Heart right ventricle (tissue), 16 donors: ENCODE measurements at regions not wholly inside any gene's neighbourhood (a gene's known extent, or its start where the extent isn't known, plus 50 kb on each side); places are given as distances from the start of the nearest gene placed in this dataset.

Source experiments
- ATAC-seq, 8 donors: fragments of 200-7000 bp; cut with Tn5 transposase; one replicate each; pipeline ENCODE4 v1.9.1; 2020; ENCODE audit warnings: mild to moderate bottlenecking in 8 of 8, moderate library complexity in 8 of 8, moderate number of reproducible peaks in 1 of 8
- DNase-seq, 2 donors: peaks; one replicate each; pipeline ENCODE4 v3.0.0-alpha.2; 2020
- H3K27ac ChIP-seq, 10 donors: fragments of 200-600 bp; sonication (generic) in 2 of 10; one replicate each; pipeline versions ENCODE4 v1.5.0 to v1.8.0; 2020 to 2022; ENCODE audit warnings: mild to moderate bottlenecking in 3 of 10
- H3K27me3 ChIP-seq, 7 donors: fragments of 200-600 bp; one replicate each; pipeline ENCODE4 v1.8.0; 2021 to 2022; ENCODE audit warnings: mild to moderate bottlenecking in 2 of 7
- H3K36me3 ChIP-seq, 9 donors: fragments of 200-600 bp; sonication (generic) in 1 of 9; one replicate each; pipeline versions ENCODE4 v1.5.0 to v1.8.0; 2020 to 2022; ENCODE audit warnings: mild to moderate bottlenecking in 2 of 9
- H3K4me1 ChIP-seq, 9 donors: fragments of 200-600 bp; sonication (generic) in 1 of 9; one replicate each; pipeline versions ENCODE4 v1.5.0 to v1.8.0; 2020 to 2022; ENCODE audit warnings: mild to moderate bottlenecking in 4 of 9
- H3K4me3 ChIP-seq, 10 donors: fragments of 200-600 bp; sonication (generic) in 2 of 10; one replicate each; pipeline versions ENCODE4 v1.5.0 to v1.8.0; 2020 to 2022; ENCODE audit warnings: mild to moderate bottlenecking in 7 of 10, moderate library complexity in 2 of 10
- H3K9me3 ChIP-seq, 11 donors: fragments of 200-600 bp in 10 of 11; sonication (generic) in 2 of 11; one replicate each; pipeline versions ENCODE4 v1.5.0 to v1.8.0; 2013 to 2022; ENCODE audit warnings: mild to moderate bottlenecking in 2 of 11, control low read depth in 1 of 11, moderate library complexity in 1 of 11
- CTCF ChIP-seq, 9 donors: fragments of 200-600 bp; sonication (generic) in 2 of 9; IDR thresholded peaks; one replicate each; pipeline versions ENCODE4 v1.5.0 to v1.8.0; 2021 to 2022; ENCODE audit warnings: antibody characterized with exemption in 9 of 9, mild to moderate bottlenecking in 5 of 9, moderate library complexity in 1 of 9
- WGBS, 2 donors: extraction: QIAGEN DNeasy Blood & Tissue Kit; methylation state at CpG; one replicate each; pipeline ENCODE4 v1.1.7; 2013; ENCODE audit warnings: inconsistent platforms in 1 of 2; 5-methylcytosine and 5-hydroxymethylcytosine counted together
- intact Hi-C, 10 donors: fragments of 100-400 bp; cut with DNase I; formaldehyde crosslinking; loops; one replicate each; pipeline versions ENCODE4 v1.11.1 to v1.14.2; 2022
- donor health status: Arrhythmogenic right ventricular cardiomyopathy.
- donor health status: ischemic (EF 13 %, LVEDD 7.1; RV severe dilation, severe dysfunction).
- donor health status: healthy with polysubstance abuse.
- donor health status: DM: no; HTN: yes; CAD: no.
- donor health status: DM: no; HTN: no; CAD: no.
- donor health status: ischemic (EF 25% LVEDD 6.9; RV normal size, moderate dysfunction).
- donor health status: ischemic (EF 25% LVEDD 5.7; RV mildly dilated, moderate dysfunction).
- donor health status: healthy.
- donor health status: DM: yes; HTN: yes; CAD: no.
- donor health status: Ischemic cardiomyopathy.
- donor health status: ischemic (EF 35%, LVEDD 5.7; RV mildly dilated, moderate dysfunction).
- donor health status: nonischemic (EF 11% LVEDD 7.7; RV severe dilation, severe dysfunction).
- donor health status: DM: yes; HTN: yes; CAD: no.
- donor health status: PGD.
- donor health status: ischemic (EF 29% LVEDD 5.4; RV normal size, mild dysfunction).
- donor health status: nonischemic (EF 23%, LVEDD 6.1; RV moderate dilation, normal function).

GRCh38 chr6:90739802-90740201 is 152.9 kb upstream of the MAP3K7 start:
- Histone ChIP-seq H3K36me3 (no peaks in the 10 kb centered on the region), H3K9me3 (peaks cover 0 to 15% (median 0%) of the 10 kb centered on the region in 11 donors), H3K27me3 (no peaks in the 10 kb centered on the region), H3K27ac (no peak overlapping the region), H3K4me1 (no peaks in the 10 kb centered on the region), H3K4me3 (no peak overlapping the region)
- intact Hi-C loops, result no loop called here
- WGBS, 2 donors, result 56 to 68% methylated on average over 4 of the region's 4 CpGs
- ATAC-seq (no peak), DNase-seq (no peak)
- no peak for TF ChIP-seq CTCF (IDR thresholded peaks at IDR 0.05)

- Histone ChIP-seq H3K27me3 (no peaks in the 10 kb centered on the region), H3K27ac (no peak overlapping the region), H3K9me3 (peaks cover 0 to 20% (median 0%) of the 10 kb centered on the region in 11 donors), H3K4me1 (no peaks in the 10 kb centered on the region), H3K36me3 (no peaks in the 10 kb centered on the region), H3K4me3 (no peak overlapping the region)
- no peak for ATAC-seq
- WGBS, 2 donors, result 71 to 72% methylated on average over 7 of the region's 7 CpGs
- intact Hi-C loops, result no loop called here
- no peak for DNase-seq
- no peak for TF ChIP-seq CTCF (IDR thresholded peaks at IDR 0.05)
Observed at GRCh38 chr6:90739339-90739738, 152.5 kb upstream of the MAP3K7 start.

GRCh38 chr6:90730151-90730673 is 143.3 kb upstream of the MAP3K7 start:
- WGBS, 2 donors, result 81 to 85% methylated on average over 2 of the region's 2 CpGs
- ATAC-seq (no peak), DNase-seq (no peak)
- intact Hi-C loops, result no loop called here
- no peaks in the 10 kb centered on the region for H3K4me1 ChIP-seq
- no peaks in the 10 kb centered on the region for H3K27me3 ChIP-seq
- H3K36me3 ChIP-seq, result no peaks in the 10 kb centered on the region
- no peak overlapping the region for H3K4me3 ChIP-seq
- peaks cover 0 to 14% (median 0%) of the 10 kb centered on the region in 11 donors for H3K9me3 ChIP-seq
- TF ChIP-seq CTCF (IDR thresholded peaks at IDR 0.05), result no peak
- H3K27ac ChIP-seq, result no peak overlapping the region

GRCh38 chr6:90729057-90729456 is 142.2 kb upstream of the MAP3K7 start:
- Histone ChIP-seq H3K27me3 (no peaks in the 10 kb centered on the region), H3K9me3 (peaks cover 0 to 2% (median 0%) of the 10 kb centered on the region in 11 donors), H3K4me1 (no peaks in the 10 kb centered on the region), H3K36me3 (no peaks in the 10 kb centered on the region), H3K27ac (no peak overlapping the region), H3K4me3 (no peak overlapping the region)
- WGBS, 2 donors, result 75 to 78% methylated on average over 2 of the region's 2 CpGs
- no peak for DNase-seq
- intact Hi-C loops, result no loop called here
- ATAC-seq, result no peak
- TF ChIP-seq CTCF (IDR thresholded peaks at IDR 0.05), result no peak
